NCI-H446 treated with DMSO at 0.1 percent for 48 hours (cell line): ENCODE measurements at regions not wholly inside any gene's neighbourhood (a gene's known extent, or its start where the extent isn't known, plus 50 kb on each side); places are given as distances from the start of the nearest gene placed in this dataset.
A peak's percentile ranks its signal among the peaks of the same experiment; 100 is the strongest.

ENCODE experiments used
- DNase-seq: peaks from one replicate; lab custom pipeline; 2025; lab: John Stamatoyannopoulos, UW

GRCh38 chr4:125062115-125063050 is 252.4 kb upstream of the FAT4 start:
- no peak for DNase-seq

DNA sequence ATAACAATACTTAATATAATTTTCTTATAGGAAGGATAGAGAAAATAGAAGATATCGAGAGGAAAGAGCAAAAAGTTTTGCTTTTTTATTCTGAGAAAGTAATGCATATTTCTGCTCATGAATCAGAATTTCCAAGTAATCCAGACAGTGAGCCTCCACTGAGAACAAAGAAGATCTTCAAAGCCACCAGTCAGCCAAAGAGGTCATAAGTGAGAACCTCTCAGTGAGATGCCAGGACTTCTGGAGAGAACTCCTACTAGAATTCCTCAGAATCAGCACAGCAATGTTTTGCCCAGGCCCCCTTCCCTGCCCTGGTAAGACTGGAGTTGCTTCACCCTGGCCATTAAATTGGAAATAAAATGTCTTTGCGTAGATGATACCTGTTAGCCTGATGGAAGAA is 254.4 kb upstream of the FAT4 start:
- DNase-seq, result no peak

DNA sequence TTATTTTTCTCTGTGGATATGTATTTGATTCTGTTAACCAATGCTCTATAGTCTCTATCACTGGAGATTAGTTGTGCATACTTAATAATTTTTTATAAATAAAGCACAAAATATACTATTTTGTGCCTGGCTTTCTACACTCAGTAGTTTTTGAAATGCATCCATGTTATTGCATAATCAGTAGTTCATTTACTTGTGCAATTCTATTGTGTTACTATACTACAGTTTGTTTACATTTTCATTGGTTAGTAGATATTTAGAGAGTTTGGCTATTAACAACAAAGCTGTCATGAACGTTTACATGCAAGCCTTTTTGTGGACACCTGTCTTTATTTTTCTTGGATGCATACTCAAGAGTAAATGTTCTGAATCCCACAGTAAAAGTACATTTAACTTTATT is 265.0 kb upstream of the FAT4 start:
- no peak for DNase-seq

DNA sequence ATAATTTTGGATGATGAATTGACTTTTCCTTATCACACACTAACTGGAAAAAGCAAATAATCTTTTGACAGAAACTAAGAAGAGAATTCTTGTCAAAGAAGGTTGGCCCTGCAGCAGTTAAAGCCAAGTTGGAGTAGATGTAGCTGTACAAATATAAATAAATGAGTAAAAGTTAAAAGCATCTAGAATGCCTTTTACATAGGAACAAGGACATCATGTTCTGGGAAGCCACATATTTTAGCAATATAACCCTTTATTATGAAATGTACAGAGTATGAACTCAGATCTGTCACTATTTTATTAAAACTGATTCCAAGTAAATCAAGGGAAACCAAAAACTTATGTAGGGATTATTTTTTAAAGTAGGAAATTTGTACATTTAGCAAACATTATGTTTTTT is 269.4 kb upstream of the FAT4 start:
- no peak for DNase-seq

- DNase-seq, result no peak
Observed at GRCh38 chr4:125044886-125045285, 269.9 kb upstream of the FAT4 start.

DNA sequence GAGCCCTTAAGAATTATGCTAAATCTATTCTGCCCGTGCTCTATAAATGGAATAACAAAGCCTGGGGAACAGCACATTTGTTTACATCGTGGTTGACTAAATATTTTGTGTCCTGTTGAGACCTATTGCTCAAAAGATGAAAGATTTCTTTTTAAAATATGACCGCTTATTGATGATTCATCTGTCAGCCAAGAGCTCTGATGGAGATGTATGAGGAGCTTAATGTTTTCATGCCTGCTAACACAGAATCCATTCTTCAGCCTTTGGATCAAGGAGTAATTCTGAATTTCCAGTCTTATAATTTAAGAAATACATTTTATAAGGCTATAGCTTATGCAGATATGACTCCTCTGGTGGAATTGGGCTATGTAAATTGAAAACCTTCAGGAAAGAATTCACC is 271.3 kb upstream of the FAT4 start:
- peak; percentile 9 for DNase-seq

DNA sequence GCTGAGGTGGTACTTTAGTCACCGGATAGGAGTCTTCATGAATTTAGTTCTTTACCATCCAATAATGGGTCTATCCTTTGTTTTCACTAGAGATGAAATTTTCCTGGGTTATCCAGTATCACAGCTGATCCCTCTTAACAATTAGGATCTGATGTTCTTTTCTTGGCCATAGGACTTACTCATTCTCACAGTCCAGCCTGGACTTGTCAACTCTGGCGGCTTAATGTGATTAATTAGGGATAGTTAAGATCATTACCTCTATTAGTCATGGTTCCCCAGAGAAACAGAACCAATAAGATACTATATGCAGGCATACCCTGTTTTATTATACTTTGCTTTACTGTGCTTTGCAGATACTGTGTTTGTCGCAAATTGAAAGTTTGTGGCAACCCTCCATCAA is 272.7 kb upstream of the FAT4 start:
- no peak for DNase-seq

DNA sequence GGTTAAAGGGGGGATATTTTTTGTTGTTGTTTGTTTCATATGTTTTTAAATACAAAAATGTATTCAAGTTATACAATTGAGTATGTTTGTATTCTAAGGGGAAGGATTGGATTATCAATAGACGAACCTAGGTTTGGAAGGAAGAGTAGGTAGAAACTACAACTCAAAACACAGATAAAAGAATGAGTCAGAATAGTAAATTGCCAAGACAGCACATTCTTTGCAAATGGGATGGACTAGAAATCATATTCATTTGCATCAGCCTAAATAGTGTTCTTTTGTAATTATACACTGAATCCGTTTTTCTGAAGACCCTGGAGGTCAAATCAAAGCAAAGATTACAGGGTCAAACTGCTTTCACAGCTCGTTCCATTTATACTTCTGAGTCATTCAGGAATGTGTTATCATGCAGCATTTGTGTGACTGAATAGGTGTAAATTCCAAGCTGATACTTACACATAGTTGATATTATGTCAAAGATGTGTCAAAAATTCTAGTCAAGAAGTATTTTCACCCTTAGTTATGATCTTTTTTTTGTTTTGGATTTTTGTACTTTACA is 273.3 kb upstream of the FAT4 start:
- DNase-seq, result no peak

DNA sequence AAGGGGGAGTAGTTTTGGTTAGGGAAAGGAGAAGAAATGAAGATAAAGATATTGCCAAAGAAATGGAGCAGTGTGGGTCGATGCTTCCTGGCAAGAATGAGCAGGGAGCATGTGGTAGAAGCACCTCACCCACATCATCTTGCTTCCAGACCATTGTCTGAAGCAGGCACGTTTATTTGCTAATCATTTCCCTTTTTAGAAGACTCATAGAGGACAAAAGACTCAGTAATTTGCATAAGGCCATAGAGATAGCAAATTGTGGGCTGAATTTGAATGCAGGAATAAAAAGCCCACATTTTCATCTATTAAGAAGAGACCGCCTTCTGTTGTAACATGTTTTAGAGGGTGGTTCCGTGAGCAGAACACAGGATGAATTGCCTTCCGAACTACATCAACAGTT is 275.2 kb upstream of the FAT4 start:
- no peak for DNase-seq

DNA sequence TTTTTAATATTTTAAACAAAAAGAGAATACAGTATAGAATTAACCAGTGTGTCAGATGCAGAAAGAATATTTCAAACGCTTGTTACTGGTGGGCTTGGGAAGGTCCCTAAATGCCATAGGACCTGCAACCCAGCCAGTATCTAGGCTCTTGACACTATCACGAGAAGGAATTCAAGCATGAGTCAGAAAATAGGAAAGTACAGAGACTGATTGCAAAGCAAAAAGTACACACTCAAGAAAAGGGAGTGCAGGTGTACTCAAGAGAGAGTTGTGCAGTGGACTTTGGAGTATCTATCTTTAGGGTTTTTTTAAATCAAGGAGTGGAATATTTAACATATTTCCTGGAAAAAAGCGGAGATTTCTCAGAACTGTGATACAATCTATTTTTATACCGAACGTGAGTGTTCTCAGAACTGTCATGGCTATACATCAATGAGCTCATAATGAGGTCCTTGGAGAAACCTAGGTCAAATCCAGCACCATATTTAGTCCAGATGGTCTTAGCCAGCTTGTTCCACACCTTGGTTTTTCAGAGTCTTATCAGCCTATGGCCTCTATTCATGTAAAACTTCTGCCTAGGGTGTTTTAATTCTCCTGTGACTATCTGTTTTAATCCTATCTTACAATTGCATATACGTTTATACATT is 291.8 kb upstream of the FAT4 start:
- no peak for DNase-seq

- DNase-seq, result no peak
Observed at GRCh38 chr4:125021189-125021588, 293.6 kb upstream of the FAT4 start.

DNA sequence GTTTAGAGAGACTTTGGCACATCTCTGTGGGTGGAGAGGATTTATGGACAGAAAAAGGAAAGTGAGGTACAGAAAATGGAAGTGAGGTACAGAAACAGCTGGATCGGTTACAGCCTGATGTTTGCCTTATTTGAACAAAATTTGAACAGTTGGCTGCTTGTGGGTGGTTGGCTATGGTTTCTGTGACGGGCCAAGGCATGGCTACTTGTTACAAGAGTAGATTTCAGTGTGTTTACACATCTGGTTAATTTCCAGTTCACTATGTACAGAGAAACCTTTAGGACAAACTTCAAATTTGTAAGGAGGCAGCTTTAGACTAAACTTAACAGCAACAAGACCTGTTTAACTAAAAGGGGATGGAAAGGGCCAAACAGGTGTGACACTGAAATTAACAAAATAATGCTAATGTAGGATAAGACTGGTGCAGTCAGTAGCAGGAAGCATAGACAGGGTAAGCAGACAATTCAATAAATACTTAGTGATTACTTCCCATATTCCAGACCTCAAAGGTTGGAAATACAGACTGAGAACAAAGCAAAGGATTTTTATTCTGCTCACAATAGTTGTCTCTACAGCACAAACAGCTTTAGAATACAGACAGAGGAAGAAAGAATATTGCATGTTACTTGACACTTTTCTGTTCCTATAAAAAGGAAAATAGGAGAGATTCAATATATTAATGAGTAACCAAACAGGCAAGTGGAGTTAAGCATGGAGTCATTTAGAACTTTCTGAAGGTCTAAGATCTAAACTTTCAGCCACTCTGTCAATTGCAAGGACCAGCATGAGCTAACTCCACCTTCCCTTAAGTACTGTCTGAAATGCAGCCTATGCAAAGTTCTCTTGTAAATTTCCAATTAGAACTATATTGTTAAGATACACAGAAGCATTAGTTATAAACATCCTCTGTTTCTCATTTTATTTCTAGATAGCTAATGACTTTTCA is 294.4 kb upstream of the FAT4 start:
- DNase-seq, result no peak

DNA sequence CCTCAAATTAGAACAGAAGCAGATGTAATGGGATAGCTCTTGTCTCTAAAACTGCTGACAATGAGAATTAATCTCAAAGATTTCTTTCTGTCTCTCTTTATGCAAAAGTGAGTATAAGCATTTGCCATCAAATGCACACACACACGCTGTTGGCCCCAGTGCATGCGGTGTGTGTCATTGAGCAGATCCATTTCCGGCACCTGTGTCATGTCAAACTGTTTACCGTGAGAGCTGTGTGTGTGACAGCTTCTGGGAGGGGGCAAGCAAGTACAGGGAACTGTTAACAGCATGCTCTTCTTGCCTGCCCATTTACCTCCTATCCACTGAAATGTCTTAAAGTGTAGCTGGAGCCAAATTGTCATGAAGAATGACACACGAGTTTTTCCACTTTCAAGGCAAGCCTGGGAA is 297.9 kb upstream of the FAT4 start:
- no peak for DNase-seq

GRCh38 chr4:125013891-125014290 is 300.9 kb upstream of the FAT4 start:
- no peak for DNase-seq

- DNase-seq, result no peak
Observed at GRCh38 chr4:125011646-125012045, 299.1 kb upstream of the ANKRD50 start.

GRCh38 chr4:125010796-125011503 is 298.4 kb upstream of the ANKRD50 start:
- DNase-seq, result no peak

DNA sequence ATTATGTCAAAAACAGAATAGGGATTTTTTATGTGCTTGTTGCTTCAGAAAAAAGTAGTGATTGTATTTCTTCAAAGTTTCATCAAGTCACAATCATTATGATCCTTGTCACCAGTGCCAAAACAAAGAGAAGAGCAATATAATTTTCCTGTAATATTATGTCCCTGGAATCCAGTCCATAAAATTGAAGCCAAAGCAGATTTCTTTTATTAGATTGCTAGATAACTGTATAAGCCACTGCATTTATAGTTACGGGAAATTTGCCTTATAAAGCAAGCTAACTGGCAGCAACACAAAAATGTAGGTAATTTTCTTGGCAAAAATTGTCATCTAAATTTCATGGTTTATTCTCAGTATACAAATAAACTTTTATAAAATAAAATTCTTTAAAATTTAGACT is 296.1 kb upstream of the ANKRD50 start:
- no peak for DNase-seq

DNA sequence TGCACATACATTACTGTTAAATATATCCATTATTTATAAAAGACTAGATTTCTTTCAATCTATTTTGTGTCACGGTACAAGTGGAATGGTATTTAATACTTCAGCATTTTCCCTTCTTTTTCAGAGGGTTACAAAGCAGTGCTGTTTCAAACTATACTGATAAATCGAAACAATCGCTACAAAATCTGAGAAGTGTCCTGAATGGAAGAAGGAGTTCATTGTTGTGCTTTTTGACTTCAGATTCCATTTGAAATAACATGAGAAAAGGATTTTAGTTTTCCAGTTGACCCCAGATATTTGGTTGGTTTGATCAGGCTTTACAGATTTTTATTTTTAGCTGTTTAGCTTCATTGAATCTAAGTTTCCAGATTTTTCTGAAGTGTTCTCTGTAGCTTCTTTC is 292.1 kb upstream of the ANKRD50 start:
- DNase-seq, result no peak

- no peak for DNase-seq
Observed at GRCh38 chr4:125003840-125004239, 291.3 kb upstream of the ANKRD50 start.

DNA sequence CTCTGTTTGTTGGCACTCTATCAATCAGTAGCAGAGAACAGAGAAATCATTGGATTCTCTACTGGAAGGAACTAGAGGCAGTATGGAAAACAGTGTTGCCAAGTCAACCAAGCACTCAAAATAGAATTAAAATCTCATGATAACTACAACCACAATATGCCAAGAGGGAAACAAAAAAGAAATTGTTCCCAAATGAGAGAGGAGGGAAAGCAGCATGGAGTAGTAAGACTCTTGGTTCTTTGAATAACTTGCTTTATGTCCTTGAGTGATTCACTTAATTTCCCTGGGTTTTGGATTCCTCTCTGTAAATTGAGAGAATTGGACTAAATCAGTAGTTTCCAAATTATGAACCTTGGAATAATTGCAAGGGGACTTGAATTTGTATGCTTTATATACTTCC is 285.5 kb upstream of the ANKRD50 start:
- no peak for DNase-seq

DNA sequence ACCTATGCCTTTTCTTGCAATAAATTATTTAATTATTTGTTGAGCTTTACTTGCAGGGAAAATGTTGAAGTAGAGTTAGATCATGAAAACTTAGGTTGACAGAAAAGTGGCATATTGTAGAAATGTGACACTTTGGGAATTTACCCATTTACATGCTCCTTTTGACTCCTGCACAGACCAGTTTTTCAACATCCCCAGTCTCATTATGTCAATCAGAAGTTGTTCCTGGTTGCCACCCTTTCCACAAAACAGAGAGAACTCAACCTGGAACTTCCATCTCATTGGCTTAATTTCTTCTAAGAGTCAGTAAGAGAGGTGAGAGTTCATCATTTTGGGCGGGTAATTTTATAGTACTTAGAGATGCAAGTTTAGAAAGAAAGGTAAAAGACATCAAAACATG is 284.6 kb upstream of the ANKRD50 start:
- no peak for DNase-seq
